ENCODE measurements at regions not wholly inside any gene's neighbourhood (a gene's known extent, or its start where the extent isn't known, plus 50 kb on each side); places are given as distances from the start of the nearest gene placed in this dataset.

DNA sequence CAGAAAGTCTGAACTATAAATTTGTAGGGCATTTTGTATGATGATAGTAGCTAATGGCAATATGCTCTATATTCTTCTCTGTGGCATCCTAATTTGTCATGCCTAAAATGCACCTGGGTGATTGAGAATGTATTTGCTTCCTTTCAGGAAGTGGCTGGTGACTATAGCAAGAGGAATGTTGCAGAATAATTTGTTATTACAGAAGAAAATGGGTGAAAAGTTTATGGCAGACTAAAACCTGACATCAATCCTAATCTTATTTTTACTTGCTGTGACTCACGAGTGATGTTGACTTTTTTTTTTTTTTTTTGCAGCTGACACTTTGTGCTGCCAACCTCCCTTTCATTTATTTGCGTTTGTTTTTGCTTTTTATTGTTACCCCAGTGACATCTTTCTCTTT, 141.1 kb downstream of the MSL3 start:
- TF ChIP-seq BORCS8-MEF2B (CRISPR knock-in tag; IDR thresholded peaks at IDR 0.05) (no peak), EZH2 (conservative IDR thresholded peaks at IDR 0.05; ENCODE audit: low read depth, low read length) (no peak), AGO1 (IDR thresholded peaks at IDR 0.05; ENCODE audit: low read depth, low read length, poor library complexity, severe bottlenecking) (no peak), TEAD2 (CRISPR knock-in tag; IDR thresholded peaks at IDR 0.05) (no peak), FLYWCH1 (CRISPR knock-in tag; IDR thresholded peaks at IDR 0.05) (no peak), POLR2A (IDR thresholded peaks at IDR 0.05; ENCODE audit: insufficient read depth in 1 of 2, low read depth in 2 of 2, low read length in 2 of 2) (no peak), POLR2AphosphoS5 (IDR thresholded peaks at IDR 0.05; ENCODE audit: low read depth, low read length) (no peak), SMC3 (IDR thresholded peaks at IDR 0.05; ENCODE audit: low read length) (no peak)
- TF ChIP-seq, protein P1, sequence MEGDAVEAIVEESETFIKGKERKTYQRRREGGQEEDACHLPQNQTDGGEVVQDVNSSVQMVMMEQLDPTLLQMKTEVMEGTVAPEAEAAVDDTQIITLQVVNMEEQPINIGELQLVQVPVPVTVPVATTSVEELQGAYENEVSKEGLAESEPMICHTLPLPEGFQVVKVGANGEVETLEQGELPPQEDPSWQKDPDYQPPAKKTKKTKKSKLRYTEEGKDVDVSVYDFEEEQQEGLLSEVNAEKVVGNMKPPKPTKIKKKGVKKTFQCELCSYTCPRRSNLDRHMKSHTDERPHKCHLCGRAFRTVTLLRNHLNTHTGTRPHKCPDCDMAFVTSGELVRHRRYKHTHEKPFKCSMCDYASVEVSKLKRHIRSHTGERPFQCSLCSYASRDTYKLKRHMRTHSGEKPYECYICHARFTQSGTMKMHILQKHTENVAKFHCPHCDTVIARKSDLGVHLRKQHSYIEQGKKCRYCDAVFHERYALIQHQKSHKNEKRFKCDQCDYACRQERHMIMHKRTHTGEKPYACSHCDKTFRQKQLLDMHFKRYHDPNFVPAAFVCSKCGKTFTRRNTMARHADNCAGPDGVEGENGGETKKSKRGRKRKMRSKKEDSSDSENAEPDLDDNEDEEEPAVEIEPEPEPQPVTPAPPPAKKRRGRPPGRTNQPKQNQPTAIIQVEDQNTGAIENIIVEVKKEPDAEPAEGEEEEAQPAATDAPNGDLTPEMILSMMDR (CRISPR knock-in tag; IDR thresholded peaks at IDR 0.05) = no peak
- TF ChIP-seq, protein P2, sequence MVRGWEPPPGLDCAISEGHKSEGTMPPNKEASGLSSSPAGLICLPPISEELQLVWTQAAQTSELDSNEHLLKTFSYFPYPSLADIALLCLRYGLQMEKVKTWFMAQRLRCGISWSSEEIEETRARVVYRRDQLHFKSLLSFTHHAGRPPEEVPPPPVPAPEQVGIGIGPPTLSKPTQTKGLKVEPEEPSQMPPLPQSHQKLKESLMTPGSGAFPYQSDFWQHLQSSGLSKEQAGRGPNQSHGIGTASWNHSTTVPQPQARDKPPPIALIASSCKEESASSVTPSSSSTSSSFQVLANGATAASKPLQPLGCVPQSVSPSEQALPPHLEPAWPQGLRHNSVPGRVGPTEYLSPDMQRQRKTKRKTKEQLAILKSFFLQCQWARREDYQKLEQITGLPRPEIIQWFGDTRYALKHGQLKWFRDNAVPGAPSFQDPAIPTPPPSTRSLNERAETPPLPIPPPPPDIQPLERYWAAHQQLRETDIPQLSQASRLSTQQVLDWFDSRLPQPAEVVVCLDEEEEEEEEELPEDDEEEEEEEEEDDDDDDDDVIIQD (CRISPR knock-in tag; IDR thresholded peaks at IDR 0.05; ENCODE audit: low read depth) = no peak

Data from HepG2 (cell line).